ENCODE measurements at regions not wholly inside any gene's neighbourhood (a gene's known extent, or its start where the extent isn't known, plus 50 kb on each side); places are given as distances from the start of the nearest gene placed in this dataset.

DNA sequence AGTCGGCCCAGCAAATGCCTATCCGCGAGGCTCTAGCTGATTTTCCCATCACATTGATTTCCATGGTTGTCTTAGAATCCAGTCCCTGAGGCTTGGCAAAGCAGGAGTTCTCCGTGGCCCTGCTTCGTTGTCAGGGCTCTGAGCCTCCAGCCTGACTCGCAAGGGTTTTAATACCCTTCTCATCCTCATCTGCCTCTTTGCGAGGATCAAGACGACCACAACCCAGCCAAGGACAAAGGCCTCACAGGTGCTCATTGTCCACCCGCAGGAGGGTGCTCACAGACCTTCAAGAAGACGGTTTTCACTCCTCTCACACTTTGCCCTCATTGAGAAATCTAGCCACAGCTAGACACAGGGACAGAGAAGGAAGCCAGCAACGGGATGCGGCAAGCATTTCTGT is 610.8 kb downstream of the KCNJ18 start:
- TF ChIP-seq, protein P1, sequence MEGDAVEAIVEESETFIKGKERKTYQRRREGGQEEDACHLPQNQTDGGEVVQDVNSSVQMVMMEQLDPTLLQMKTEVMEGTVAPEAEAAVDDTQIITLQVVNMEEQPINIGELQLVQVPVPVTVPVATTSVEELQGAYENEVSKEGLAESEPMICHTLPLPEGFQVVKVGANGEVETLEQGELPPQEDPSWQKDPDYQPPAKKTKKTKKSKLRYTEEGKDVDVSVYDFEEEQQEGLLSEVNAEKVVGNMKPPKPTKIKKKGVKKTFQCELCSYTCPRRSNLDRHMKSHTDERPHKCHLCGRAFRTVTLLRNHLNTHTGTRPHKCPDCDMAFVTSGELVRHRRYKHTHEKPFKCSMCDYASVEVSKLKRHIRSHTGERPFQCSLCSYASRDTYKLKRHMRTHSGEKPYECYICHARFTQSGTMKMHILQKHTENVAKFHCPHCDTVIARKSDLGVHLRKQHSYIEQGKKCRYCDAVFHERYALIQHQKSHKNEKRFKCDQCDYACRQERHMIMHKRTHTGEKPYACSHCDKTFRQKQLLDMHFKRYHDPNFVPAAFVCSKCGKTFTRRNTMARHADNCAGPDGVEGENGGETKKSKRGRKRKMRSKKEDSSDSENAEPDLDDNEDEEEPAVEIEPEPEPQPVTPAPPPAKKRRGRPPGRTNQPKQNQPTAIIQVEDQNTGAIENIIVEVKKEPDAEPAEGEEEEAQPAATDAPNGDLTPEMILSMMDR (conservative IDR thresholded peaks at IDR 0.05): no peak
- TF ChIP-seq EZH2 (IDR thresholded peaks at IDR 0.05; ENCODE audit: low read depth): no peak
